NT2/D1 (cell line): ENCODE measurements at regions not wholly inside any gene's neighbourhood (a gene's known extent, or its start where the extent isn't known, plus 50 kb on each side); places are given as distances from the start of the nearest gene placed in this dataset.

ENCODE experiments used
- SUZ12 ChIP-seq: IDR thresholded peaks from 2 replicates; pipeline ENCODE4 v1.6.1; 2011; ENCODE audit not compliant: insufficient read length, insufficient read depth; ENCODE audit errors: extremely low read depth
- YY1 ChIP-seq: IDR thresholded peaks from 2 replicates; pipeline ENCODE4 v1.6.1; 2011; ENCODE audit not compliant: insufficient read length, insufficient read depth
- ZNF274 ChIP-seq: IDR thresholded peaks from 2 replicates; pipeline ENCODE4 v1.6.1; 2011; ENCODE audit warnings: mild to moderate bottlenecking, low read depth, low read length

DNA sequence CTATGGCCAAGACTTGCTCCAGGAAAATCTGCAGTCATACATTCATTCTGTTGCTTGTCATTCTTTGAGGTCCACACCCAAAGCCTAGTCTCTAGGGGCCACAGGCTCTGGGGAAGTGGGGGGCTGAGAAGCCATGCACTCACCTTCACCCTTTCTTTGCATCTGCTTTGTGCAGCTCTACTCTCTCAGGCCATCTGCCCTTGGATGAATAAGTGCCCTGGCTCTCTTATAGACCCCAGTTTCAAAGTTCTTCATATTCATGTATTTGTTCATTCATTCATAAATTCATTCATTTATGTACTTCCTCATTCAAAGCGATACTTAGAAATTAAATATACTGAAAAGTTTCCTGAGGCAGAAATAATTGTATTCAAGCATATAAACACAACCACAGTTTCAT, 130.3 kb upstream of the FAM98A start:
- TF ChIP-seq ZNF274 (no peak), YY1 (no peak), SUZ12 (no peak)
